ENCODE measurements at regions not wholly inside any gene's neighbourhood (a gene's known extent, or its start where the extent isn't known, plus 50 kb on each side); places are given as distances from the start of the nearest gene placed in this dataset.
"Not testable (repeated sequence)": the region's sequence is repeated elsewhere in the genome, so short reads cannot be mapped to it uniquely, and the experiment has no call there.

DNA sequence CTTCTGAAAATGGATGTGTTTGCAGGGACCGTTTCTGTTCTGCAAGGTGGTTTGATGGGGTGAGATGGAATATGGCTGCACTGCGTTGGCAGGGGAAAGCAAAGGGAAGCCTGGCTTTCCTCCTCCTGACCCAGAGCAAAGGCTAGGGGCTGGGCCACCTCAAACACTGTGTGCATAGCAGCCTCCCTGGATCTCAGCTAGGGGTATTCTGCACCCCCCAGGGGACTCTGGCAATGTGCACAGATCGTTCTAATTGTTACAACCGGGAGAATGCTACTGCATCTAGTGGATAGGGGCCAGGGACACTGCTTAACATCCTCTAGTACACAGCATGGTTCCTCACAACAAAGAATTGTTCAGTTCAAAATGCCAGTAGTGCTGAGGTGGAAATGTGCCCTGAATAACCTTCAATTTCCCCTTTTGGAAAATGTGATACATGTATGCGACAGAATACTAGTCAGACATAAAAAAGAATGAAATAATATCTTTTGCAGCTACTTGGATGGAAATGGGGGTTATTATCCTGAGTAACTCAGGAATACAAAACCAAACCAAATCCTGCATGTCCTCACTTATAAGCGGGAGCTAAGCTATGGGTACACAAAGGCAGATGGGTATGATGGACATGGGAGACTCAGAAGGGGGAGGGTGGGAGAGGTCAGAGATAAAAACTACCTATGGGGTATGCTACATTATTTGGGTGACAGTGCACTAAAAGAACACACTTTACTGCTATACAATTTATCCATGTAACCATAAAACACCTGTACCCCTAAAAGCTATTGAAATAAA lies 671.2 kb downstream of the UQCRFS1 start:
- no peak overlapping the region for H3K4me3 ChIP-seq (ENCODE audit: low read depth, low read length)
- DNase-seq (ENCODE audit: low read depth) = no peak
- TF ChIP-seq, protein P1, sequence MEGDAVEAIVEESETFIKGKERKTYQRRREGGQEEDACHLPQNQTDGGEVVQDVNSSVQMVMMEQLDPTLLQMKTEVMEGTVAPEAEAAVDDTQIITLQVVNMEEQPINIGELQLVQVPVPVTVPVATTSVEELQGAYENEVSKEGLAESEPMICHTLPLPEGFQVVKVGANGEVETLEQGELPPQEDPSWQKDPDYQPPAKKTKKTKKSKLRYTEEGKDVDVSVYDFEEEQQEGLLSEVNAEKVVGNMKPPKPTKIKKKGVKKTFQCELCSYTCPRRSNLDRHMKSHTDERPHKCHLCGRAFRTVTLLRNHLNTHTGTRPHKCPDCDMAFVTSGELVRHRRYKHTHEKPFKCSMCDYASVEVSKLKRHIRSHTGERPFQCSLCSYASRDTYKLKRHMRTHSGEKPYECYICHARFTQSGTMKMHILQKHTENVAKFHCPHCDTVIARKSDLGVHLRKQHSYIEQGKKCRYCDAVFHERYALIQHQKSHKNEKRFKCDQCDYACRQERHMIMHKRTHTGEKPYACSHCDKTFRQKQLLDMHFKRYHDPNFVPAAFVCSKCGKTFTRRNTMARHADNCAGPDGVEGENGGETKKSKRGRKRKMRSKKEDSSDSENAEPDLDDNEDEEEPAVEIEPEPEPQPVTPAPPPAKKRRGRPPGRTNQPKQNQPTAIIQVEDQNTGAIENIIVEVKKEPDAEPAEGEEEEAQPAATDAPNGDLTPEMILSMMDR (IDR thresholded peaks at IDR 0.05; ENCODE audit: low read depth, low read length, missing control alignments) = no peak

DNA sequence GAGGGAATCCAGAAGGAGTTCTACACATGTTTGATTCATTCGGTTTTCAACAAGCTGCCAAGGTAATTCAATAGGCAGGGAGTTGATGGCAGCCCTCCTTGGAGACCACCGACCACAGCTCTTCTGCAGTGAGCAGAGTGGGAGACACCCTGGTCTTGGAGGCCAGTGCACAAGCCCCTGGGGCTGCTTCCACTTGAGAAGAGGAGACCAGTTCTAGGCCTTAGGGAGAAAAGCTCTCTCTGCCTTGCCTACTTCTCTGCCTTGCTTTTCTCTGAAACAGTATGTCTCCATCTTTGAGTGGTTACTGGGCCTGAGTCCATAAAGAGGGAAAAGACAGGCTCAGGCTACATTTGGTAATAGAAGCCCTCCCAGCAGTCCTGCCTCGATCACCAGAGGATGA lies 671.9 kb downstream of the UQCRFS1 start:
- TF ChIP-seq, protein P1 (IDR thresholded peaks at IDR 0.05; ENCODE audit: low read depth, low read length, missing control alignments) = no peak
- no peak for DNase-seq (ENCODE audit: low read depth)
- H3K4me3 ChIP-seq (ENCODE audit: low read depth, low read length) = no peak overlapping the region

- not testable (repeated sequence) for DNase-seq (ENCODE audit: low read depth)
Measured at GRCh38 chr19:28540385-28540784, 672.6 kb downstream of the UQCRFS1 start.

GRCh38 chr19:28539759-28540158 lies 673.2 kb downstream of the UQCRFS1 start:
- H3K4me3 ChIP-seq (ENCODE audit: low read depth, low read length) = no peak overlapping the region
- DNase-seq (ENCODE audit: low read depth) = no peak
- TF ChIP-seq, protein P1 (IDR thresholded peaks at IDR 0.05; ENCODE audit: low read depth, low read length, missing control alignments) = no peak

More at GRCh38 chr19:28540385-28540784, 672.6 kb downstream of the UQCRFS1 start:
- not testable (repeated sequence) for H3K4me3 ChIP-seq (ENCODE audit: low read depth, low read length)

GRCh38 chr19:28538579-28538978 lies 674.4 kb downstream of the UQCRFS1 start:
- H3K4me3 ChIP-seq (ENCODE audit: low read depth, low read length); DNase-seq (ENCODE audit: low read depth): not testable (repeated sequence)

DNA sequence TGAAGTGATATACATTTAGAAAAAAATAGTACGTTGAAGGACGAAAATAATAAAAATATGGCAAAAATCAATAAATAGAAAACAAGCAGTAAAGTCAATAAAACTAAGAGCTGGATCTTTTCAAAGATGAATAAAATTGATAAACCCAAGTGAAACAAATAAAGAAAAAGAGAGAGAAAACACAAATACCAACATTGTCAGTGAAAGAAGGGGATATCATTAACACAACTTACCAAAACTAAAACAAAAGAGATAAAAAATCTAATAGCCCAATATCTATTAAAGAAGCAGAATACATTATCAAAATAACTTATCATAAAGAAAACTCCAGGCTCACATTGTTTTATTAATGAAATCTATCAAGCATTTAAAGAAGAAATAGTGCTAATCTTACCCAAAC lies 675.1 kb downstream of the UQCRFS1 start:
- TF ChIP-seq, protein P1 (IDR thresholded peaks at IDR 0.05; ENCODE audit: low read depth, low read length, missing control alignments) = no peak
- no peak overlapping the region for H3K4me3 ChIP-seq (ENCODE audit: low read depth, low read length)
- no peak for DNase-seq (ENCODE audit: low read depth)

DNA sequence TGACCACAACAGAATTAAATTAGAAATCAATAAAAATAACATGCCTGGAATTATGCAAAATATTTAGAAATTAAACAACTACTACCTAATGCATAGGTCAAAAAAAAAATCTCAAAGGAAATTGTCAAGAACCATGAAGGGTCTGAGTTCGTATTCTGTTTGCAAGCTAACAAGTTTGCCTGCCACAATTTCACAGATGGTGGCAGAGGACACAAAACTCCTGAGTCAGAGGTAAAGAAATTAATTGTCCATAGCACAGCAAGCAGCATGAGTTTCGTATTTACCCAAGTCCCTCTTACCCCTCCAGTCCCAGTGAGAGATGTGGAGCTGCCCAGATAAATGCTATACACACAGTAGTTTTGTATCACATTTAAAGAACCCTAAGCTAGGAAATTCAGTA lies 675.9 kb downstream of the UQCRFS1 start:
- DNase-seq (ENCODE audit: low read depth) = no peak
- TF ChIP-seq, protein P1 (IDR thresholded peaks at IDR 0.05; ENCODE audit: low read depth, low read length, missing control alignments) = no peak
- no peak overlapping the region for H3K4me3 ChIP-seq (ENCODE audit: low read depth, low read length)

DNA sequence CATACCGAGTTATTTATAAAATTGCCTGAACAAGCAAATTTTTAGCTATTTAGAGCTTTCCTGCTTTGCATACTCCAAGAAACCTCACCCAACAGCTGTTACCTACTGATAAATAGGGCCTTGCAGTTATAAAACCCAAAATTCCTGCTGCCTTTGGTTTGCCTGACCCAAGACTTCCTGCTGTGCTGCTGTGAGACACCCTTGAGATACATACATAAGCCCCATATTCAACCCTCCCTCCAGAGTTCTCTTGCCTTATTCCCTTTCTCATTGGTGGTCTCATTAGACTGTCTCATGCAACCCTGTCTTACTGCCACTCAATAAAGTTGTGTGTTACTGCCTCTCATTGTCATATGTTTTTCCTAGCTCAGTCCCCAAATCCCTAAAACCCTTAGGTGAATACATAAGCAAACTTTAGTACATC lies 677.6 kb downstream of the UQCRFS1 start:
- DNase-seq (ENCODE audit: low read depth) = no peak
- no peak overlapping the region for H3K4me3 ChIP-seq (ENCODE audit: low read depth, low read length)
- TF ChIP-seq, protein P1 (IDR thresholded peaks at IDR 0.05; ENCODE audit: low read depth, low read length, missing control alignments) = no peak
